ENCODE measurements at regions not wholly inside any gene's neighbourhood (a gene's known extent, or its start where the extent isn't known, plus 50 kb on each side); places are given as distances from the start of the nearest gene placed in this dataset.

DNA sequence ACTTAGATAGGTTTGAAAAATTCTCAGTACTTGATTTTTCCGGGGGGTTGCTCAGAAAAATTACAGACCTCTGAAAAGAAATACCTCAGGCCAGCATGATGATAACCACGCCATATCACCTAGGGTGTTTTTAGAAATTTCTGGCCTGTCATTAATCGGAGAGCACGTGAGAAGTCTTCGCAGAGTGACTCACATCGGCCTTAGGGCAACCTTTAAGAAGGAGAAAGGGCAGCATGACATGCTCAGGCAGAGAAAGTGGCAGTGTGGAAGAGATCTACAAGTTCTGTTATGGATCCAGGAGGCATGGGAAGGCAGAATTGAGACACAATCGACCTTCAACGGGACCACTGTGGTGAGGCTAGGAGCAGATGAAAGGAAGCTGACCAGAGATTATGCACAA is 506.3 kb downstream of the LMO4 start:
- H3K9me3 ChIP-seq (ENCODE audit: low read depth, low read length), result no peaks in the 10 kb centered on the region
- no peaks in the 10 kb centered on the region for H3K27me3 ChIP-seq (ENCODE audit: insufficient read depth, low read length)
- H3K4me1 ChIP-seq (ENCODE audit: insufficient read depth, low read length), result peaks cover 3% of the 10 kb centered on the region
- H3K4me3 ChIP-seq (ENCODE audit: low read length), result no peak overlapping the region

DNA sequence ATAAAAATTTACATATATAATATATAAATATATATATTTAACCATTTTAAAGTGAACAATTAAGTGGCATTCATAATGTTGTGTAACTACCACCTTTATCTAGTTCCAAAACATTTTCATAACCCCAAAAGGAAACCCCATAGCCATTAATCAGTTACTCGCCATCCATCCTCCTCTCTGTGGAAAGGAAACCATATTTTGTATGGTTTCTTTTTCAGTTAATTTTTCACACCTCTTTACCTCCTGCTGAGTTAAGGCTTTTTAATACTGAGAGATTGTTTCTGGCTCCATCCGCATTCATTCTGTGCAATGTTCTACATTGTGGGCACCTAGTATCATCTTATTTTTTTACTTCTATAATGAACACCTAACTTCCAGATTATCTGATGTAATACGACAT is 512.1 kb downstream of the LMO4 start:
- Histone ChIP-seq H3K9me3 (ENCODE audit: low read depth, low read length) (no peaks in the 10 kb centered on the region), H3K4me3 (ENCODE audit: low read length) (no peak overlapping the region), H3K27me3 (ENCODE audit: insufficient read depth, low read length) (no peaks in the 10 kb centered on the region), H3K4me1 (ENCODE audit: insufficient read depth, low read length) (no peaks in the 10 kb centered on the region)

DNA sequence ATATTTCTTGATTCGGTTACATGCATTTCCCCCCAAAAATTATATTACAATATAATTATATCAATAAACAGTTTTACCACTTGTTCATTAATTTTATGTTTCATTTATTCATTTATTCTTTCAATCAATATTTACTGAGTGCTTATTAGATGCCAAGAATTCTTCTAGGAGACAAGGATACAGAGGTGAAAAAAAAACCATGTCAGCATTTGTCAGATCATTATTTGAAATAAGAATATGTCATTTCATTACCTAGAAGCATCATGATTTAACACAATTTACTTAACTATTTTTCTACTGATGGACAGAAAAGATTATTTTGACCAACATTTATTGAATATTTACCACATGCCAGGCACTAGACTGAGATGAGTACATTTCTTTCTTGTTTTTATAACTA is 512.7 kb downstream of the LMO4 start:
- Histone ChIP-seq H3K9me3 (ENCODE audit: low read depth, low read length) (no peaks in the 10 kb centered on the region), H3K4me1 (ENCODE audit: insufficient read depth, low read length) (no peaks in the 10 kb centered on the region), H3K27me3 (ENCODE audit: insufficient read depth, low read length) (no peaks in the 10 kb centered on the region), H3K4me3 (ENCODE audit: low read length) (no peak overlapping the region)

DNA sequence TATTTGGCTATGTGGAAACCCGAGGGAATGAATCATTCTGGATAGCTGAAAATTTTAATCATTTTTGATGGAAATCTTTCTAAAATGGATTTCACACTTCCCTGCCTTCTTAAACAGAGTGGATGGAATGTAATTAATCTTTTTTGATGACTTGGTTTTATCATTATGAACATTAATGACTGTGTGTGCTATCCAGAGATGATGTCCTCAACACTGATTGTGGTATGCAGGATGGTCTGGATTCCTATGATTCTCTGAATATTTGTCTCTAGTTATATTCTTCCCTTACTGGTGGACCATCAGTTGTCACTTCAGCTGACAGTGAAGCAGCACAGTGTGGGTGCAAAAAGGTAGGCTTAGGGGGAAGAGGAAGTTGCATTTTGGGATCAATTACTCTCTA is 513.5 kb downstream of the LMO4 start:
- Histone ChIP-seq H3K9me3 (ENCODE audit: low read depth, low read length) (no peaks in the 10 kb centered on the region), H3K4me3 (ENCODE audit: low read length) (no peak overlapping the region), H3K4me1 (ENCODE audit: insufficient read depth, low read length) (no peaks in the 10 kb centered on the region)

DNA sequence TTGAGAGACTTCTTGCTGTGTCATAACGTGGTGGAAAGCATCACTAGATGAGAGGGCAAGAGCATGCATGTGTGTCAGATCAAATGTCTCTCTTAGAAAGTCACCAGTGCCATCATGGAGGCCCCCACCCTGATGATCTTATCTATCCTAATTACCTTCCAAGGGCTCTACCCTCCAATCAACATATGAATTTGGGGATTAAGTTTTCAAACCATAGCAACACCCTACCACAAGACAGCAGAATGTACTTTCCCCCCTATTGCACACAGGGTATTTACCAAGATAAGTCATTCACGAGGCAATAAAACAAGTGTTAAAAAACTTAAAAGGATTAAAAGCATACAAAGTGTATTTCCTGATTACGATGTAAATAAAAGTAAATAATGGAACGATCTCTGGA is 515.6 kb downstream of the LMO4 start:
- H3K9me3 ChIP-seq (ENCODE audit: low read depth, low read length), result no peaks in the 10 kb centered on the region
- H3K4me1 ChIP-seq (ENCODE audit: insufficient read depth, low read length), result no peaks in the 10 kb centered on the region
- H3K4me3 ChIP-seq (ENCODE audit: low read length), result no peak overlapping the region
- no peaks in the 10 kb centered on the region for H3K27me3 ChIP-seq (ENCODE audit: insufficient read depth, low read length)

More for the DNA sequence above, 513.5 kb downstream of the LMO4 start:
- no peaks in the 10 kb centered on the region for H3K27me3 ChIP-seq (ENCODE audit: insufficient read depth, low read length)

DNA sequence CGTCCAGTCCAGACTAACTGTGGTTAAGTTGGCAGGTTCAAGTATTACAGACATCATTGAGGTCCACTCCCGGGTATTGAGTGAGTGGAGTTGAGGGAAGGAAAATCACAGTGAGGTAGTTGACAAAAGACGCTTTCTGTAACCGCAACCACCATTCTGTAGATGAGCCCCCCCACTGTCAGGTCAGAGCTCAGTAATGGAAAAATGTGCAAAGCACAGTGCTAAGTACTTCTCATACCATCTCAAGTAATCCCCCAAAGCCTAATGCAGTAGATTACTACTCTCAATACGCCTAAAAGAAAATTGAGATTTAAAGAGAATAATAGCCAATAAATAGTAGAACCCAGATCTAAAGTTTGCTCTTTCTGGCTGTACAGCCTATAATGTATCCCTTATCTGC is 522.8 kb downstream of the LMO4 start:
- Histone ChIP-seq H3K4me1 (ENCODE audit: insufficient read depth, low read length) (no peaks in the 10 kb centered on the region), H3K27me3 (ENCODE audit: insufficient read depth, low read length) (no peaks in the 10 kb centered on the region), H3K9me3 (ENCODE audit: low read depth, low read length) (no peaks in the 10 kb centered on the region), H3K4me3 (ENCODE audit: low read length) (no peak overlapping the region)

DNA sequence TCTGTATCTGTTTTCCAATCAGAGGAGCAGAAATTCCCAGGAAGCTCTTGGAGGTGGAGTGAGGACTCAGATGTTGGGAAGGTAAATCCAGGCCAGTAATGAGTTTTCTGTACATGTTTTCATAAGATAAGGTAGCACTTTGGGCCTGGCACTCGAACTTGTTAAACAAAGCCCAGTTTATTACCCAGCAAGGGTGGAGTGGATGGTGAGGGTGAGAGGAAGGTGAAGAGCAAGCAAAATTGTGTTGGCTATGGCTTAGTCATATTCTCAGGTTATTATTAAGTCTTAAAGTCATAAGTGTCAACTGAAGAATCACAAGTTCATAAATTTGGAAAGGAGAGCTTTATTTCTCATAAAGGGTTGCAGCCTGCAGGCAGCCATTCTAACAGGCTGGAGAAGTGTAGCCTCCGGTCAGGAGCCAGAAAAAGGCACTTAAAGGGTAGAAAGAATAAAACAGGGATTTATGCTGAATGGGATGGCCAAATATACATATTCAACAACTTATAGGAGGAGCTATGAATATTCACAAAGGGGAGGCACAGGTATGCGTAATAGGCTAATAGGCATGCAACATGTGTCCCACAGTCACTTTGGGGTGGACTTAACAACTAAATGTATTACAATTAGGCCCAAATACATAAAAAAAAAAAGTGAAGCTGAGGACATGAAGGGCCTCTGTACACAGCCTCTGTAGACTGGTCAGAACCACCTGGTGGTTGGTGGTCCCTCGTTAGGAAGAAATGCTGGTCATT is 523.9 kb downstream of the LMO4 start:
- Histone ChIP-seq H3K4me3 (ENCODE audit: low read length) (no peak overlapping the region), H3K9me3 (ENCODE audit: low read depth, low read length) (no peaks in the 10 kb centered on the region), H3K4me1 (ENCODE audit: insufficient read depth, low read length) (no peaks in the 10 kb centered on the region), H3K27me3 (ENCODE audit: insufficient read depth, low read length) (no peaks in the 10 kb centered on the region)

DNA sequence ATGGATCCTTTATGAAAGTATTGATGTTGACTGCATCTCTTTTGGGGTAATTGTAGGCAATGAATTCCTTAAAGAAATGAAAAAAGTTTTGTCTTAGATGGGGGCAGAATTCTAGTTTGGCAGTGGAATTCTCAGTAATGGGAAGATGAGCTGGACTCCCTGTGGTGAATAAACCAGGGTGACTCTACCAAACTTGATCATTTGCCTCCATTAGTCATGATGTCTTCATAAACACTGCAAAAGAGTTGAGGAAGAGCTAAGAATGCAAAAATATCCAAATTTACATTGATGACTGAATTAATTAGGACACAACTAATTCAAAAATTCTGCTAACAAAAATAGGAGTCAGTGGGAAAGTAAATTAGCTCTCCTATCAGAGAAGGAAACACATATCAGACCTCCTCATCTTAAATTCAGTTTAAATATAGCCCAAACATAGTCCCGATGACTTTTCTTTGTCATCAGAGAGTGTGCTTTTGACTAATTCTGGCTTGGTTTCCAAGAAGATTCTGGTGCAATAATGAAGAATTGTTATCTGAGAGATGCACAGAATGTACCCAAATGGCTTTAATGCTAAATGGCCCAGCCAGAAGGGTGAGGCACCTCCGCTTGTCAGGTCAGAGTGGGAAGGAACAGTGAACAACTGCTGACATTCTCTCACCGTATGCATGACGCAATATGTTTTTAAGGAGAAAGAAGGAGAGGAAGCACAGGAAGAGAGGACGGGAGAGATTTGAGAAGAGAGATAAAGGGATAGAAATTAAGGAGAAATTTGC is 525.1 kb downstream of the LMO4 start:
- Histone ChIP-seq H3K9me3 (ENCODE audit: low read depth, low read length) (no peaks in the 10 kb centered on the region), H3K27me3 (ENCODE audit: insufficient read depth, low read length) (no peaks in the 10 kb centered on the region), H3K4me3 (ENCODE audit: low read length) (no peak overlapping the region), H3K4me1 (ENCODE audit: insufficient read depth, low read length) (no peaks in the 10 kb centered on the region)

DNA sequence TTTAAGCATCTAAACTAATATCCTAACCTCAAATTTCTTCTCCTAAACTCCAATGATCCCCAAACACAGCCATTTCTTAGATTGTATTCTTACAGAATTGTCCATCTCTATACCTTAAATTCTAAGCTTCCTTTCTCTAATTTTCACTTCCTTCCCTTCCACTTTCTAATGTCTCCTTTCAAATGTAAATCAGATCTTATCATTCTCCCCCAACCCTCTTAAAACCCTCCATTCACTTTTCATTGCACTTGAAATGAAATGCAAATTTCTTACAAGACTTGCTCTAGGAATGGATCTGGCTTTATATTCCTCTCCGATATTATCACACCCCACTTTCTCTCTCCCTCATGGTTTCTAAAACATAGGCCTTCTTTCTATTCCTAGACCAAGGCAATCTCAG is 534.6 kb downstream of the LMO4 start:
- Histone ChIP-seq H3K9me3 (ENCODE audit: low read depth, low read length) (no peaks in the 10 kb centered on the region), H3K4me1 (ENCODE audit: insufficient read depth, low read length) (peaks cover 6% of the 10 kb centered on the region), H3K27me3 (ENCODE audit: insufficient read depth, low read length) (no peaks in the 10 kb centered on the region), H3K4me3 (ENCODE audit: low read length) (no peak overlapping the region)

DNA sequence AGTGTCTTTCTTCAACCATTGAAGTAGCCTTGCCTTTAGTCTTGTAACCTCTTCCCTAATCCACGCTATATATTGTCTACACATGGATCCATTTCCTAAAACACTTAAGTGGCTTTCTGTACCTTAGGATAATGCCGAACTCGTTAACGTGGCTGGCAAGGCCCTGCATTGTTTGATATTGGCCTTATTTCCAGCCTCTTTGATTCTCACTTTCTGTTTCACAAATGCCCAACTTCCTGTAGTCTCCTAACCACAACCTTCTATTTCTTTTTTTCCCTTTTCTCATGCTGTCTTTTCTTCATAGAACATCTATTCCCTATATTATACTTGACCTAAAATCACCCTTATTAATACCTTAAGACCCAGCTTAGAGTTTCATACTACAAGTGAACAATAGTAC is 536.0 kb downstream of the LMO4 start:
- no peaks in the 10 kb centered on the region for H3K9me3 ChIP-seq (ENCODE audit: low read depth, low read length)
- no peaks in the 10 kb centered on the region for H3K27me3 ChIP-seq (ENCODE audit: insufficient read depth, low read length)
- H3K4me1 ChIP-seq (ENCODE audit: insufficient read depth, low read length), result peaks cover 6% of the 10 kb centered on the region
- H3K4me3 ChIP-seq (ENCODE audit: low read length), result no peak overlapping the region

DNA sequence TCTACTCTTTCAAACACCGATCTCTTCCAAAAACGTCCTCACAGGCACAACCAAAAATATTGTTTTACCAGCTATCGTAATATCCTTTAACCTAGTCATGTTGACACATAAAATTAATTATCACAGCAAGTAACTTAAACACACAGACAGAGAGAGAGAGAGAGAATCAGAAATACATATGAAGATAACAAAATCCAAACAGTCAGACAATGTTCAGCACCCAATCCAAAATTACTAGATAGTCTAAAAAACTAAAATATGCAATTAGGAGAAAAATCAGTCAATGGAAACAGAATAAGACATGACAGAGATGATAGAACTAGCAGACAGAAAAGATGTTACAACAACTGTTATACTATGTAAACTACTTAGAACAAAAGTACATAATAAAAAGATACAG is 537.7 kb downstream of the LMO4 start:
- H3K9me3 ChIP-seq (ENCODE audit: low read depth, low read length), result no peaks in the 10 kb centered on the region
- no peak overlapping the region for H3K4me3 ChIP-seq (ENCODE audit: low read length)
- no peaks in the 10 kb centered on the region for H3K27me3 ChIP-seq (ENCODE audit: insufficient read depth, low read length)
- H3K4me1 ChIP-seq (ENCODE audit: insufficient read depth, low read length), result peaks cover 17% of the 10 kb centered on the region

DNA sequence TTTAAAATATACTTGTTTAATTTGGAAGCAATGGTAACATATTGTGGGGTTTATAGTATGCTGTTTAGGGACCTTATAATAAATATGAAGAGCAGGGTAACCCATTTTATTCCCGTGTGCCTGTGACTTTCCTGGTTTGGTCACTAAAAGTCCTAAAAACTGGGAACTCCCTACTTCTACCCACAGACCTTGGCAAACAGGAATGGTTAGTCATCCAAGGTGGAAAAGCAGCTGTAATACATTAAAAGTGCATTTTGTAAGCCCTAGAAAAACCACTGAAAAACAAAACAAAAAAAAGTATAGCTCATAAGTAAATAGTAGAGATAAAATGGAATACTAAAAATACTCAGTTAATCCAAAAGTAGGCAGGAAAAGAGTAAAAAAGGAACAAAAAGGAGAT is 538.9 kb downstream of the LMO4 start:
- H3K4me1 ChIP-seq (ENCODE audit: insufficient read depth, low read length), result peaks cover 27% of the 10 kb centered on the region
- no peak overlapping the region for H3K4me3 ChIP-seq (ENCODE audit: low read length)
- no peaks in the 10 kb centered on the region for H3K9me3 ChIP-seq (ENCODE audit: low read depth, low read length)
- no peaks in the 10 kb centered on the region for H3K27me3 ChIP-seq (ENCODE audit: insufficient read depth, low read length)

DNA sequence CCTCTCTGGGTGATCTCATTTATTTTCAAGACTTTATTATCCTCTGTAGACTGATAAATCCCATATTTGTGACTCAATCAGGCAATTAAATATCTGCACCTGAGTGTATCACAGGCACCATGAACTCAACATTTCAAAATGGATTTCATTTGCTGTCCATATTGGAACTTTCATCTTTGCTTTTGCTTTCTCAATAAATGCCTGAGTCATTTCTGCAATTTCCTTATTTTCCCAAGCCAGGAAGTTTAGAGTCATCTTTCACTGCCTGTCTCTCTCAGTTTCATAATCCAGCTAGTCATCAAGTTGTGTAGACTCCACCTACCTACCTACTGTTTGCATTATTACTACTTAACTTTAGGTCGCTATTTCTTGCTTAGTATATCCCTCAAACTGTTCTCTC is 540.9 kb downstream of the LMO4 start:
- no peaks in the 10 kb centered on the region for H3K27me3 ChIP-seq (ENCODE audit: insufficient read depth, low read length)
- no peak overlapping the region for H3K4me3 ChIP-seq (ENCODE audit: low read length)

DNA sequence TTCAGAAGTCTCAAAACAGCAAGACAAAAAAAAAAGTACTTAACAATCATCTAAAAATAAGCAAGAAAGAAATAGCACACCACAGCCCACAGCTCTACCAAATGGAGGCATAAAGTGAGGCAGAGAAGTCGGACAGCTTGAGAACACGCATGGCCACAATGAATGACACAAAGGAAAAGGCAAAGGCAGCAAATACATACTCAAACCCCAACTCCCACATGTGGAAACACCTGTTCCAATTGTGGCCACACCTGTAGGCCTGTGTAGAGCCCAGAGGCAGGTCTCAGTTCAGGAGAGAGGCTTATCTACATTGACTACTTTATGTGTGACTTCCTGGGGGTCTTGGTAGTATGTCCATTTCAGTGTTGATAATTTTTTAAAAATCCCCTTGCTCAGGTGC is 543.5 kb downstream of the LMO4 start:
- no peaks in the 10 kb centered on the region for H3K9me3 ChIP-seq (ENCODE audit: low read depth, low read length)
- H3K4me3 ChIP-seq (ENCODE audit: low read length), result no peak overlapping the region
- H3K27me3 ChIP-seq (ENCODE audit: insufficient read depth, low read length), result no peaks in the 10 kb centered on the region
- peaks cover 21% of the 10 kb centered on the region for H3K4me1 ChIP-seq (ENCODE audit: insufficient read depth, low read length)

More for the DNA sequence above, 540.9 kb downstream of the LMO4 start:
- peaks cover 23% of the 10 kb centered on the region for H3K4me1 ChIP-seq (ENCODE audit: insufficient read depth, low read length)
- no peaks in the 10 kb centered on the region for H3K9me3 ChIP-seq (ENCODE audit: low read depth, low read length)

DNA sequence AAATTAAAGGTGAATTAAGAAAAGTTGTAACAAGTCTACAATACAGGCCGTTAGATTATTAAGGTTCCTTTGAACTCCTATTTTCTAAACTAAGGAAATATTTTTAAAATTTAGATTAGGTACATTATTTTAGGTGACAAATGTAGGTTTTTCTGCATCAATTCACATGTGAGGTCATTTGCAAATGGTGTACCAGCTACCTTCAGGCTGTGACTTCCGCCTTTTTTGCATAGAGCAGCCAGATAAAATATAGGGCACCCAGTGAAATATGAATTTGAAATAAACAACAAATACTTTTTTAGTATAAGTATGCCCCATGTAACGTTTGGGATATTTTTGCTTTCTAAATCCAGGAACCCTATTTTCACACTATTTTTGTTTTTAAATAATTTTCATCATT is 544.0 kb downstream of the LMO4 start:
- Histone ChIP-seq H3K4me3 (ENCODE audit: low read length) (no peak overlapping the region), H3K4me1 (ENCODE audit: insufficient read depth, low read length) (peaks cover 21% of the 10 kb centered on the region), H3K9me3 (ENCODE audit: low read depth, low read length) (no peaks in the 10 kb centered on the region), H3K27me3 (ENCODE audit: insufficient read depth, low read length) (no peaks in the 10 kb centered on the region)

DNA sequence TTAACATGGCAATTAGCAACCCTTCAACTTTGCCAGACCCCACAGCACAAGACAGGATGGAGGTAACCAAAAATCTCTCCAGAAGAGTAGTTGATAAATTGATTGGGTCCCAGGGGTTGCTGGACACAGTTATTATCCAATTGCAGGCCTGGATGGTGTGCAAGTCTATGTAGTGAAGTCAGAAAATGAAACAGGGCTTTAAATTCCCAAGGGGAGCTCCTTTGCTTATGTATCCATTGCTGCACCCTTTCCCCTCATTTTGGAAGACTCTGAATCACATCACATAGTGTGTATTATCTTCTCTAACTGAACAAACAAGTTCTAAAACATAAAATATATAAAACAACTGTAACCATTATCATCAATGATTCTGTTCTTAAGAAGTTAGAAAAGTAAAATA is 550.2 kb downstream of the LMO4 start:
- Histone ChIP-seq H3K4me3 (ENCODE audit: low read length) (no peak overlapping the region), H3K9me3 (ENCODE audit: low read depth, low read length) (no peaks in the 10 kb centered on the region), H3K27me3 (ENCODE audit: insufficient read depth, low read length) (no peaks in the 10 kb centered on the region), H3K4me1 (ENCODE audit: insufficient read depth, low read length) (no peaks in the 10 kb centered on the region)

Data from mononuclear cell (primary cell).